ENCODE measurements at regions not wholly inside any gene's neighbourhood (a gene's known extent, or its start where the extent isn't known, plus 50 kb on each side); places are given as distances from the start of the nearest gene placed in this dataset.

GRCh38 chr4:112916868-112917267, 132.6 kb upstream of the ANK2 start:
- Histone ChIP-seq H3K9ac (ENCODE audit: low read depth, low read length, poor library complexity, severe bottlenecking) (no peak overlapping the region), H3K9me2 (replicated peaks; ENCODE audit: low read depth, low read length) (no peaks in the 10 kb centered on the region), H4K20me1 (ENCODE audit: insufficient read depth, low read length, poor library complexity, severe bottlenecking) (no peaks in the 10 kb centered on the region), H3K4me2 (ENCODE audit: low read depth, low read length, poor library complexity, severe bottlenecking) (no peak overlapping the region), H3F3A (ENCODE audit: low read depth) (no peaks in the 10 kb centered on the region), H3K36me3 (ENCODE audit: insufficient read depth, low read length) (no peaks in the 10 kb centered on the region), H3K9me3 (ENCODE audit: insufficient read depth, low read depth, low read length) (no peaks in the 10 kb centered on the region), H3K79me2 (ENCODE audit: insufficient read depth, low read length) (no peaks in the 10 kb centered on the region), H3K4me1 (ENCODE audit: insufficient read depth, low read length, poor library complexity, severe bottlenecking) (no peaks in the 10 kb centered on the region), H3K27me3 (ENCODE audit: insufficient read depth, low read length, poor library complexity, severe bottlenecking) (no peaks in the 10 kb centered on the region), H3K4me3 (ENCODE audit: low read length, poor library complexity, severe bottlenecking) (no peak overlapping the region), H2AFZ (ENCODE audit: low read length) (no peak overlapping the region)
- TF ChIP-seq CTCF (conservative IDR thresholded peaks at IDR 0.05; ENCODE audit: low read length) (no peak), EZH2phosphoT487 (IDR thresholded peaks at IDR 0.05; ENCODE audit: borderline replicate concordance) (no peak)

- Histone ChIP-seq H4K20me1 (ENCODE audit: insufficient read depth, low read length, poor library complexity, severe bottlenecking) (no peaks in the 10 kb centered on the region), H3K36me3 (ENCODE audit: insufficient read depth, low read length) (no peaks in the 10 kb centered on the region), H3F3A (ENCODE audit: low read depth) (no peaks in the 10 kb centered on the region), H3K4me1 (ENCODE audit: insufficient read depth, low read length, poor library complexity, severe bottlenecking) (no peaks in the 10 kb centered on the region), H3K4me2 (ENCODE audit: low read depth, low read length, poor library complexity, severe bottlenecking) (no peak overlapping the region), H3K9me3 (ENCODE audit: insufficient read depth, low read depth, low read length) (no peaks in the 10 kb centered on the region), H3K27me3 (ENCODE audit: insufficient read depth, low read length, poor library complexity, severe bottlenecking) (no peaks in the 10 kb centered on the region), H3K9ac (ENCODE audit: low read depth, low read length, poor library complexity, severe bottlenecking) (no peak overlapping the region), H3K9me2 (replicated peaks; ENCODE audit: low read depth, low read length) (no peaks in the 10 kb centered on the region), H3K79me2 (ENCODE audit: insufficient read depth, low read length) (no peaks in the 10 kb centered on the region), H3K4me3 (ENCODE audit: low read length, poor library complexity, severe bottlenecking) (no peak overlapping the region), H2AFZ (ENCODE audit: low read length) (no peak overlapping the region)
- no peak for TF ChIP-seq CTCF (conservative IDR thresholded peaks at IDR 0.05; ENCODE audit: low read length)
Measured at GRCh38 chr4:112923516-112923915, 125.9 kb upstream of the ANK2 start.

DNA sequence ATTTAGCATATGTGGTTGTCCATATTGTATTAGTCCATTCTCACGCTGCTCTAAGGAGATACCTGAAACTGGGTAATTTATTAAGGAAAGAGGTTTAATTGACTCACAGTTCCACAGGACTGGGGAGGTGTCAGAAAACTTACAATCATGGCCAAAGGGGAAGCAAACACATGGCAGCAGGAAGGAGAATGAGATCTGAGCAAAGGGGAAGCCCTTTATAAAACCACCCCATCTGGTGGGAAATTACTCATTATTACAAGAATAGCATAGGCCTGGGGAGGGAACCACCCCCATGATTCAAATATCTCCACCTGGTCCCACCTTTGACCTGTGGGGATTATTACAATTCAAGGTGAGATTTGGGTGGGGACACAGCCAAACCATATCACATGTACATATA, 122.6 kb upstream of the ANK2 start:
- Histone ChIP-seq H3K9me2 (replicated peaks; ENCODE audit: low read depth, low read length) (no peaks in the 10 kb centered on the region), H4K20me1 (ENCODE audit: insufficient read depth, low read length, poor library complexity, severe bottlenecking) (no peaks in the 10 kb centered on the region), H3F3A (ENCODE audit: low read depth) (no peaks in the 10 kb centered on the region), H3K36me3 (ENCODE audit: insufficient read depth, low read length) (no peaks in the 10 kb centered on the region), H3K27me3 (ENCODE audit: insufficient read depth, low read length, poor library complexity, severe bottlenecking) (no peaks in the 10 kb centered on the region), H3K4me1 (ENCODE audit: insufficient read depth, low read length, poor library complexity, severe bottlenecking) (no peaks in the 10 kb centered on the region), H3K4me3 (ENCODE audit: low read length, poor library complexity, severe bottlenecking) (no peak overlapping the region), H3K9ac (ENCODE audit: low read depth, low read length, poor library complexity, severe bottlenecking) (no peak overlapping the region), H3K9me3 (ENCODE audit: insufficient read depth, low read depth, low read length) (no peaks in the 10 kb centered on the region), H3K4me2 (ENCODE audit: low read depth, low read length, poor library complexity, severe bottlenecking) (no peak overlapping the region), H2AFZ (ENCODE audit: low read length) (no peak overlapping the region), H3K79me2 (ENCODE audit: insufficient read depth, low read length) (no peaks in the 10 kb centered on the region)
- no peak for TF ChIP-seq CTCF (conservative IDR thresholded peaks at IDR 0.05; ENCODE audit: low read length)
- no peak for TF ChIP-seq EZH2phosphoT487 (IDR thresholded peaks at IDR 0.05; ENCODE audit: borderline replicate concordance)
